SU-DHL-6 (cell line): ENCODE measurements at regions not wholly inside any gene's neighbourhood (a gene's known extent, or its start where the extent isn't known, plus 50 kb on each side); places are given as distances from the start of the nearest gene placed in this dataset.

Experiments used
- EZH2phosphoT487 ChIP-seq: fragments of 200-600 bp; sonication (generic), shearing (Covaris generic); conservative IDR thresholded peaks from 2 replicates; pipeline ENCODE4 v1.6.1; 2018; ENCODE audit warnings: mild to moderate bottlenecking, antibody characterized with exemption, low read length, moderate library complexity, mixed read lengths
- TF ChIP-seq, protein P1 (sequence below): fragments of 200-600 bp; sonication (generic); IDR thresholded peaks from one replicate; pipeline ENCODE4 v1.5.1; 2017; ENCODE audit warnings: antibody characterized with exemption, mild to moderate bottlenecking, low read length, moderate library complexity; ENCODE audit not compliant: insufficient read depth, poor library complexity, severe bottlenecking

DNA sequence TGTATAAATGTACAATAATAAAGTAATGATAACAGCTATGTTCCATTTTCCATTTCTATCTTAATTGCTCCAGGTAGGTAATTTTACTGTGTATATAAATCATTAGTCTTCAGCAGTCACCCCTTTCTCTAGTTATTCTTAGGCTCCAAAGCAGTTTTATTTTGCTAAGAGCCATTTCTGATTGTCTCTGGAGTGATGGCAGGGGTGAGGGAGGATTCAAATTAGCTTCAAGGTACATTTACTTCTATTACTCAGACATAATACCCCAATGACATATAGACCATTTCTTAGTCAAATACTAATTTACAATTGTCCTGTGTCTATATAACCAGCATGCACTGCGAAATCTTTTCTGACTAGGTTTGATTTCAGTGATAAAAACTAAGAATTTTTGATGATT is 663.4 kb upstream of the PRMT6 start:
- TF ChIP-seq, protein P1, sequence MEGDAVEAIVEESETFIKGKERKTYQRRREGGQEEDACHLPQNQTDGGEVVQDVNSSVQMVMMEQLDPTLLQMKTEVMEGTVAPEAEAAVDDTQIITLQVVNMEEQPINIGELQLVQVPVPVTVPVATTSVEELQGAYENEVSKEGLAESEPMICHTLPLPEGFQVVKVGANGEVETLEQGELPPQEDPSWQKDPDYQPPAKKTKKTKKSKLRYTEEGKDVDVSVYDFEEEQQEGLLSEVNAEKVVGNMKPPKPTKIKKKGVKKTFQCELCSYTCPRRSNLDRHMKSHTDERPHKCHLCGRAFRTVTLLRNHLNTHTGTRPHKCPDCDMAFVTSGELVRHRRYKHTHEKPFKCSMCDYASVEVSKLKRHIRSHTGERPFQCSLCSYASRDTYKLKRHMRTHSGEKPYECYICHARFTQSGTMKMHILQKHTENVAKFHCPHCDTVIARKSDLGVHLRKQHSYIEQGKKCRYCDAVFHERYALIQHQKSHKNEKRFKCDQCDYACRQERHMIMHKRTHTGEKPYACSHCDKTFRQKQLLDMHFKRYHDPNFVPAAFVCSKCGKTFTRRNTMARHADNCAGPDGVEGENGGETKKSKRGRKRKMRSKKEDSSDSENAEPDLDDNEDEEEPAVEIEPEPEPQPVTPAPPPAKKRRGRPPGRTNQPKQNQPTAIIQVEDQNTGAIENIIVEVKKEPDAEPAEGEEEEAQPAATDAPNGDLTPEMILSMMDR = no peak
- no peak for TF ChIP-seq EZH2phosphoT487
